CD4-positive, alpha-beta memory T cell (primary cell): ENCODE measurements at regions not wholly inside any gene's neighbourhood (a gene's known extent, or its start where the extent isn't known, plus 50 kb on each side); places are given as distances from the start of the nearest gene placed in this dataset.

Source experiments
- CTCF ChIA-PET: fragments of 350-600 bp; sonication (Branson Sonifier 250); formaldehyde crosslinking; loops from one replicate; lab custom pipeline; 2021; ENCODE audit warnings: inconsistent platforms; ENCODE audit not compliant: partially characterized antibody; lab: Charles Lee
- POLR2A ChIA-PET: fragments of 350-600 bp; sonication (Branson Sonifier 250); formaldehyde crosslinking; loops from one replicate; lab custom pipeline; 2021; ENCODE audit not compliant: partially characterized antibody; lab: Charles Lee
- DNase-seq, 5 donors: peaks; one replicate each; pipeline versions ENCODE4 v3.0.0 to v3.0.0-alpha.2; 2020 to 2022; ENCODE audit warnings: mixed read lengths in 1 of 5
- H3K27ac ChIP-seq: one replicate; pipeline ENCODE4 v1.7.0; 2013; ENCODE audit warnings: low read depth, low read length
- H3K27me3 ChIP-seq: 2 replicates; pipeline ENCODE4 v1.7.0; 2013; ENCODE audit warnings: mild to moderate bottlenecking, low read length, moderate library complexity; ENCODE audit not compliant: insufficient read depth
- H3K36me3 ChIP-seq: 2 replicates; pipeline ENCODE4 v1.7.0; 2013; ENCODE audit warnings: mild to moderate bottlenecking, low read length, moderate library complexity; ENCODE audit not compliant: insufficient read depth
- H3K4me1 ChIP-seq: 2 replicates; pipeline ENCODE4 v1.7.0; 2013; ENCODE audit warnings: mild to moderate bottlenecking, low read length, moderate library complexity; ENCODE audit not compliant: insufficient read depth
- H3K4me3 ChIP-seq, 2 donors: one replicate each; pipeline ENCODE4 v1.7.0; 2013; ENCODE audit warnings: low read length in 2 of 2, mild to moderate bottlenecking in 1 of 2
- H3K9me3 ChIP-seq, 2 donors: one replicate each; pipeline ENCODE4 v1.7.0; 2013; ENCODE audit warnings: low read length in 2 of 2, control low read depth in 1 of 2; ENCODE audit not compliant: control insufficient read depth in 1 of 2
- H3K27ac Mint-ChIP-seq, 7 donors: one replicate each; pipeline ENCODE4 v1.8.0; 2020 to 2021; ENCODE audit warnings: mixed read lengths in 7 of 7, mild to moderate bottlenecking in 6 of 7, inconsistent platforms in 3 of 7, moderate library complexity in 3 of 7
- H3K27me3 Mint-ChIP-seq, 2 donors: one replicate each; pipeline ENCODE4 v1.8.0; 2020 to 2021; ENCODE audit warnings: mixed read lengths in 2 of 2
- H3K36me3 Mint-ChIP-seq, 2 donors: one replicate each; pipeline ENCODE4 v1.8.0; 2020 to 2021; ENCODE audit warnings: mixed read lengths in 2 of 2, inconsistent platforms in 1 of 2, mild to moderate bottlenecking in 1 of 2
- H3K4me1 Mint-ChIP-seq, 4 donors: one replicate each; pipeline ENCODE4 v1.8.0; 2020 to 2021; ENCODE audit warnings: mixed read lengths in 4 of 4, mild to moderate bottlenecking in 1 of 4
- H3K4me3 Mint-ChIP-seq, 8 donors: one replicate each; pipeline ENCODE4 v1.8.0; 2020 to 2021; ENCODE audit warnings: mixed read lengths in 8 of 8, mild to moderate bottlenecking in 7 of 8, moderate library complexity in 6 of 8, inconsistent platforms in 3 of 8
- H3K9me3 Mint-ChIP-seq, 8 donors: one replicate each; pipeline ENCODE4 v1.8.0; 2020 to 2021; ENCODE audit warnings: mixed read lengths in 8 of 8, mild to moderate bottlenecking in 5 of 8, inconsistent platforms in 3 of 8, moderate library complexity in 1 of 8
- intact Hi-C: fragments of 100-400 bp; cut with micrococcal nuclease; formaldehyde crosslinking; loops from one replicate; pipeline ENCODE4 v1.15.1; 2023

DNA sequence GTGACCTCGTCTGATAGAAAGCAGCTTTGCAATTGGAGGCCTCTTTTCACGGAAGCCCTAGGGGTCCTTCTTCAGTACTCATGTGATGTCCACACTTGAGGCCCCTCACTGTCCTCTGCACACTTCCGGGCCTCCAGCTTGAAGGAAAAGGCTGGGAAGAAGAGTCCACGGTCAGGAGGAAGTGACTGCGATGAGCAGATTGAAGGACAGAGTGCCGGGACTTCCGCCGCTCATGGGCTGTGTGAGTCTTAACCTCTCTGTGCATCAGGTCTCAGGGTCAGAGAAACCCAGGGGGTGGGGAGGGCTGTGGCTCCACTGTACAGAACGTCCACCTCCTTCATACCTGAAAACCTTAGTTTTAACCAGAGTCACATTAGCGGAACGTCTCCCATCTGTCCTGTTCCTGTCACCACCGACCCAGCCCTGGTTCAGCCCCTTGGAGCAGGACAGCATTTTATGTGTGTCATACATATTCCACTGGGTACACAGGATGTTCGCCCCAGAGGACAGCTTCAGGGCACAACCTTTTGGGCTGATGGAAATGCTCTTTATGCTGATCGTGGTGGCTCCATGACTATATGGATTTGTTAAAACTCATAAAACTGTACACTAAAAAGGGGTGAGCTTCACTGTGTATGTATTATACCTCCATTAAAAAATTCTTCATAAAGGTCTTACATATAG, 51.0 kb upstream of the SORCS2 start:
- no peaks in the 10 kb centered on the region for H3K9me3 Mint-ChIP-seq
- H3K4me1 Mint-ChIP-seq, result peaks cover 0 to 4% (median 0%) of the 10 kb centered on the region in 4 donors
- H3K36me3 Mint-ChIP-seq, result no peaks in the 10 kb centered on the region
- H3K36me3 ChIP-seq, result no peaks in the 10 kb centered on the region
- no peaks in the 10 kb centered on the region for H3K9me3 ChIP-seq
- no peak overlapping the region for H3K4me3 Mint-ChIP-seq
- POLR2A ChIA-PET, result no interaction called here
- H3K27ac Mint-ChIP-seq, result no peak overlapping the region
- DNase-seq, result no peak
- peaks cover 4% of the 10 kb centered on the region for H3K27me3 ChIP-seq
- no peak overlapping the region for H3K4me3 ChIP-seq
- H3K4me1 ChIP-seq, result no peaks in the 10 kb centered on the region
- CTCF ChIA-PET, result no interaction called here
- H3K27ac ChIP-seq, result no peak overlapping the region
- H3K27me3 Mint-ChIP-seq, result peaks cover 4 to 7% of the 10 kb centered on the region in 2 donors
- intact Hi-C loops, result no loop called here

DNA sequence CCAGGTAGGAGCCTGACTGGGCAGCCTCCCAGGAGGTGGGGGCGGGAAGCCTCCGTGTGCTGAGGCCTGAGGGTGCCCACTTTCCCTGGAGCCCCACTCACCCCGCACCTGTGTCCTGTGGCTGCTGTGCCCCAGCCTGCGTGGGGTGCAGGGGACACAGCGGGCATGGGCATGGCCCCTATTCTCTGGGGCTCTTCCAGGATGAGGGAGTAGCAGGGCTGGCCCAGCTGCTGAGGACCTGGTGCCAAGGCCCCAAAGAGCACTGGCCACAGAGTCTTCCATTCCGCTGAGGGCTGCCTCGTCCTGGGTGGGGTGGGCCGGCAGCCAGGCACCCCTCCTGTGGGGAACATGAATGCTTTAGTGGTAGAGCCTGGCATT, 51.7 kb upstream of the SORCS2 start:
- peaks cover 4% of the 10 kb centered on the region for H3K27me3 ChIP-seq
- H3K36me3 ChIP-seq, result no peaks in the 10 kb centered on the region
- no peak for DNase-seq
- Mint-ChIP-seq H3K36me3 (no peaks in the 10 kb centered on the region), H3K27ac (no peak overlapping the region), H3K4me3 (no peak overlapping the region), H3K27me3 (peaks cover 3 to 4% of the 10 kb centered on the region in 2 donors), H3K9me3 (no peaks in the 10 kb centered on the region), H3K4me1 (peaks cover 0 to 4% (median 0%) of the 10 kb centered on the region in 4 donors)
- H3K4me3 ChIP-seq, result no peak overlapping the region
- no peaks in the 10 kb centered on the region for H3K4me1 ChIP-seq
- intact Hi-C loops, result no loop called here
- H3K27ac ChIP-seq, result no peak overlapping the region
- CTCF ChIA-PET, result no interaction called here
- H3K9me3 ChIP-seq, result no peaks in the 10 kb centered on the region
- POLR2A ChIA-PET, result no interaction called here

DNA sequence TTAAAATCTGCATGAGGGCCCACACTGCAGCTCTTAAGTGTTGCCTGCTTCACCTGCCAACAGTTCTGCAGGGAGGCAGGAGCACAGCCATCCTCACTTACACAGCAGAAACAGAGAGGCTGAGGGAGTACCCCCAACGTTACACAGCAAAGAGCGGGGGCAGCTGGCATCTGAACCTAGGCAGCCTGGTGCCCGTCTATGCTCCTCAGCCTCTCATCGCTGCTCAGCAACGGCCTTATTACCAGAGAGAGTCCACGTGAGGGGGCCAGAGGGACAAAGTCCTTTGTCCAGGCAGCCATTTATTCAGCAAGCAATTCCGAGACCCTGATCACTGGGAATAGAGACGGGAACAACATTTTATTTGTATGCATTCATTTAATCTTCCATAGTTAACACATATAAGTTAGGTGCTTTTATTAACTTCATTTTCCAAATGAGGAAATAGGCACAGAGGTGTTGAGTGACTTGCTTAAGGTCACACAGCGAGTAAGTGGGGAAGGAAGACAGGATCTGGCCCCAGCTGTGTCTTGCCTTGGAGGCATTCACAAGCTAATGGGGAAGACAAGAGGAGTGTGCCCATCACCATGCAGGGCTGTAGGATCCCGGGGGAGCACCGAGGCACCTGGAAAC, 52.2 kb upstream of the SORCS2 start:
- no peaks in the 10 kb centered on the region for H3K4me1 ChIP-seq
- H3K9me3 ChIP-seq, result no peaks in the 10 kb centered on the region
- H3K27ac ChIP-seq, result no peak overlapping the region
- intact Hi-C loops, result no loop called here
- Mint-ChIP-seq H3K27me3 (peaks cover 3% of the 10 kb centered on the region in 2 donors), H3K4me1 (peaks cover 0 to 4% (median 0%) of the 10 kb centered on the region in 4 donors), H3K9me3 (no peaks in the 10 kb centered on the region), H3K36me3 (no peaks in the 10 kb centered on the region), H3K4me3 (no peak overlapping the region), H3K27ac (no peak overlapping the region)
- H3K4me3 ChIP-seq, result no peak overlapping the region
- POLR2A ChIA-PET, result no interaction called here
- DNase-seq, result no peak
- CTCF ChIA-PET, result no interaction called here
- H3K27me3 ChIP-seq, result peaks cover 4% of the 10 kb centered on the region
- H3K36me3 ChIP-seq, result no peaks in the 10 kb centered on the region

DNA sequence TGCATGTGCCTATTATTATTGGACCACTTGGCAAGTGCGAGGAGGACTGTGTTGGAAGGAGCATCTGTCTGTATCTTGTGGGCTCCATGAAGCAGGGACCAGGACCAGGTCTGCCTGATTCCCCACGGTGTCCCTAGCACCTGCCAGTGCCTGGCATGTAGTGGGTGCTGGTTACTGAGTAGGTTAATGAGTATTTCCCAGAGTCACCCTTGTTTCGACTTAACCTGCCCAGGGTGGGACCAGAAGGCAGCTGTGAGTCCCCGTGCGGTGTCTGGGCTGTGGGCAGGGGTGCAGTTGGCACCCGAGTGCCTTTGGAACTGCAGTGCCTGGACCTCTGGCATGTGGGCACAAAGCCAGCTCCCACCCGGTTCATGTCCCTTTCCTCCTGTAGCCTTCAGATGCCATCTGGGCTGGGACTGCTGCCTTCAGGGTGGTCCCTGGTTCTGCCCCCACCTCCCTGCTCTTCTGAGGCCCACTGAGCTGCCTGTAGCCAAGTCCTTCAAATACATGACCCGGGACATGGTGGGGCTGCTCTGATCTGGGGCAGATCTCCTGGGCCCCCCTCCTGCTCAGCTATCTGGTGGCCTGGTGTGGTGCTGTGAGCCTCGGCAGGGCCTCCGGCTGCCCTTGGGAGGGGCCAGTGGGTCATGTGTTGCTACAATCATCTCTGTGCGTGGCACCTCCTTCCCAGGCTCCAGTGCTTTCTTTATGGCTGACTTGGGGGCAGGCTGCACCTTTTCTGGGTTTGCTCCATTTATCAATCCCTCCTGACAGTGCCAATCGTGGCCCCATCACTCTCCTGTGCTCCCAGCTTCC, 53.0 kb upstream of the SORCS2 start:
- intact Hi-C loops, result no loop called here
- peaks cover 0 to 4% (median 1%) of the 10 kb centered on the region in 4 donors for H3K4me1 Mint-ChIP-seq
- H3K27ac Mint-ChIP-seq, result no peak overlapping the region
- no peak overlapping the region for H3K27ac ChIP-seq
- ChIA-PET CTCF (no interaction called here), POLR2A (no interaction called here)
- no peaks in the 10 kb centered on the region for H3K9me3 Mint-ChIP-seq
- no peaks in the 10 kb centered on the region for H3K36me3 Mint-ChIP-seq
- DNase-seq, result no peak
- no peak overlapping the region for H3K4me3 Mint-ChIP-seq
- H3K9me3 ChIP-seq, result no peaks in the 10 kb centered on the region
- H3K4me3 ChIP-seq, result no peak overlapping the region
- peaks cover 1% of the 10 kb centered on the region for H3K27me3 ChIP-seq
- peaks cover 1 to 3% of the 10 kb centered on the region in 2 donors for H3K27me3 Mint-ChIP-seq
- no peaks in the 10 kb centered on the region for H3K36me3 ChIP-seq
- no peaks in the 10 kb centered on the region for H3K4me1 ChIP-seq

DNA sequence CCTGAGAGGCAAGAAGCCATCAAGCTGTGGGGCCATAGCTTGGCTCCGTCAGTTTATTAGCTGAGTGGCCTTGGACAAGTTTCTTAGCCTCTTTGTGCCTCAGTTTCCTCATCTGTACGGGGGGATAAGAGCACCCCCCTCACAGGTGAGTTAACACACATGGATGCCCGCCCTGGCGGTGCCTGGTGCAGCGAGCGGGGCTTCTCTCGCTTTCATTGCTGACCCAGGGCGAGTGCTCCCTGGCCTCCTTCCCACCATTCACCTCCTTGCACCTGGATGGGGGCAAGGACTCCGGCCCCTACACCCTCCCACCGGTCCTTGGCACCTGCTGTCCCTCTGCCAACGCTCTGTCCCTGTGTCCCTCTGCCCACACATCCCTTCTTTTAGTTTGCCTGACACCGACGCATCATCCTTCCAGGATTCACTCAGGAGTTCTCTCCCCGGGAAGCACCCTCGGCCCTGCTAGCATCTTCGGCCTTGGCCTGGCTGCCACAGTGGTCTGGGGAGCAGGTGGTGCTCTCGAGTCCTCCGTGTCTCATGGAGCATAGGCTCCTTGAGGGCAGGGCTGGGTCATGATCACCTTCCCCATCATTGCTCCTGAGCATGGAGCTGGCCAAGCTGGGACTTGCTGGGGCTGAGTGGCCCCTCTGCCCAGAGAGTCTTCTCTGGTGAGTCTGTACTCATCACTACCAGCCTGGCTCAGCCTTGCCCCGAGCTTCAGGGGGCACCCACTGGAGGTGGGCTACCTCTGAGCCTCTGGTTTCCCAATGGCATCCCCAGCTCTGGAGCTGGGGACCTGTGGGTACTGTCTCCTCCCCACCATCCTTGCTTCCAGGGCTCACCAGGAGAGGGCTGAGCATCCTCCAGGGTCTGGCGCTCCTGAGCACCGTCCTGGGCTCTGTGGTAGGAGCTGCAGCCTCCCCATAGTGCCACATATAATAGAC, 53.8 kb upstream of the SORCS2 start:
- no peaks in the 10 kb centered on the region for H3K36me3 Mint-ChIP-seq
- DNase-seq, result no peak
- POLR2A ChIA-PET, result no interaction called here
- no peak overlapping the region for H3K27ac Mint-ChIP-seq
- Histone ChIP-seq H3K9me3 (no peaks in the 10 kb centered on the region), H3K4me3 (no peak overlapping the region), H3K27me3 (no peaks in the 10 kb centered on the region), H3K36me3 (no peaks in the 10 kb centered on the region), H3K27ac (no peak overlapping the region), H3K4me1 (no peaks in the 10 kb centered on the region)
- CTCF ChIA-PET, result no interaction called here
- intact Hi-C loops, result no loop called here
- peaks cover 0 to 4% (median 1%) of the 10 kb centered on the region in 4 donors for H3K4me1 Mint-ChIP-seq
- peaks cover 0 to 3% of the 10 kb centered on the region in 2 donors for H3K27me3 Mint-ChIP-seq
- peaks cover 0 to 4% (median 0%) of the 10 kb centered on the region in 8 donors for H3K9me3 Mint-ChIP-seq
- no peak overlapping the region for H3K4me3 Mint-ChIP-seq

DNA sequence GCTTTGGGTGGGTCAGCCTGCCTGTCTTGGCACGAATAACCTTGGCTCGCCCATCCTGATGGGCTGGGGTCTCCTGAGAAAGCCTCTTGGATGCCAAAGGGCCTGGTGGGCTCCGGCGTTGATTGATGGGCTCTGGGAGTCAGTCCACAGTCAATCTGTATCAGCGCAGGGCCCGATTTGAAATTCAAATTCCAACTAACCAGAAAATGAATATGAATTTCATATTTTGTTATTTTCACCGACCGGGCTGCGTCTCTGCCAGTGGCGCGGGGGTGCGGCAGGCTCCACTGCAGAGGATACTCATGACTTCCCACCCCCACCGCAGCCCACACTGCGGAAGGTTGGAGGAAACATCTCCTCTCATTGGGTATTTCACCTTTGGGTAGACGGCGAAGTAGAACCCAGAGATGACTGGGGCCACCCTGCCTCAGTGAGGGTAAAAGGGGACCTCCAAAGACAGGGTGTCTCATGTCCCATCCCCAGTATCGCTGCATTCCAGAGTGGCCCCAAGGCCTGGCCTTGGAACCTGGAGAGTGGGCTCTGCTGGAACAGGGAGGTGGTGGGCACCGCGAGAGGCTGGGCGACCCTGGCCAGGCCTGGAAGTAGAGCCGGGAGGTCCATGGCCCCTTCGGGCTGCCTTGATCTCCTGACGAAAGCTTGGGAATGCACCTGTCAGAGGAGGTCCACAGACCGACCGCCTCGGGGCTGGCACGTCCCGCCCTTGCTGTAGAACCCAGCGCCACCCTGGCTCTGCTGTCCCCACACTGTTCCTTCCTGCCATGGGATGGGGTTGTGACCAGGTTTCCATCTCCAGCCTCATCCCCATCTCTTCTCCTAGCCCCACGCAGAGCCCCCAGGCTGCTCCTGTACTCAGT, 54.8 kb upstream of the SORCS2 start:
- no peaks in the 10 kb centered on the region for H3K27me3 ChIP-seq
- no peaks in the 10 kb centered on the region for H3K9me3 ChIP-seq
- H3K36me3 Mint-ChIP-seq, result no peaks in the 10 kb centered on the region
- no peak overlapping the region for H3K27ac ChIP-seq
- no peak overlapping the region for H3K4me3 ChIP-seq
- no peak overlapping the region for H3K27ac Mint-ChIP-seq
- H3K36me3 ChIP-seq, result no peaks in the 10 kb centered on the region
- peaks cover 0 to 3% (median 0%) of the 10 kb centered on the region in 4 donors for H3K4me1 Mint-ChIP-seq
- POLR2A ChIA-PET, result no interaction called here
- H3K4me3 Mint-ChIP-seq, result no peak overlapping the region
- H3K4me1 ChIP-seq, result no peaks in the 10 kb centered on the region
- peaks cover 0 to 5% (median 0%) of the 10 kb centered on the region in 8 donors for H3K9me3 Mint-ChIP-seq
- H3K27me3 Mint-ChIP-seq, result no peaks in the 10 kb centered on the region
- CTCF ChIA-PET, result no interaction called here
- intact Hi-C loops, result no loop called here
- DNase-seq, result no peak
